ENCODE measurements at regions not wholly inside any gene's neighbourhood (a gene's known extent, or its start where the extent isn't known, plus 50 kb on each side); places are given as distances from the start of the nearest gene placed in this dataset.

DNA sequence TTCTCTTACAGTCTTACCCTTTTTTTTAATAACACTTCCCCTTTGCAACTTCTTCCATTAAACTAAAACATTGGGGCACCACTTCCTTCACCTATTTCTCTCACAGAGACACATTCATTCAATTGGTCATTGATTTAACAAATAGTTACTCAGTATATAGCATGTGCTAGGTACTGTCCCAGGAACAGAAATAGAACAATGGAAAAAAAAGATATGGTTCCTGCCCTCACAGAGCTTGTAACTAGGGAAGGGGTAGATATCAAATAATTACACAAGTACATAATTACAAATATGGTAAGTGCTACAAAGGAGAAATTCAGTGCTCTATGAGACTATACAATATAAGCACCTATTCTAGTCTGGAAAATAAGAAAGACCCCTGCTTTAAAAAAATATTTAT is 165.5 kb upstream of the RBBP8 start:
- TF ChIP-seq, protein P1, sequence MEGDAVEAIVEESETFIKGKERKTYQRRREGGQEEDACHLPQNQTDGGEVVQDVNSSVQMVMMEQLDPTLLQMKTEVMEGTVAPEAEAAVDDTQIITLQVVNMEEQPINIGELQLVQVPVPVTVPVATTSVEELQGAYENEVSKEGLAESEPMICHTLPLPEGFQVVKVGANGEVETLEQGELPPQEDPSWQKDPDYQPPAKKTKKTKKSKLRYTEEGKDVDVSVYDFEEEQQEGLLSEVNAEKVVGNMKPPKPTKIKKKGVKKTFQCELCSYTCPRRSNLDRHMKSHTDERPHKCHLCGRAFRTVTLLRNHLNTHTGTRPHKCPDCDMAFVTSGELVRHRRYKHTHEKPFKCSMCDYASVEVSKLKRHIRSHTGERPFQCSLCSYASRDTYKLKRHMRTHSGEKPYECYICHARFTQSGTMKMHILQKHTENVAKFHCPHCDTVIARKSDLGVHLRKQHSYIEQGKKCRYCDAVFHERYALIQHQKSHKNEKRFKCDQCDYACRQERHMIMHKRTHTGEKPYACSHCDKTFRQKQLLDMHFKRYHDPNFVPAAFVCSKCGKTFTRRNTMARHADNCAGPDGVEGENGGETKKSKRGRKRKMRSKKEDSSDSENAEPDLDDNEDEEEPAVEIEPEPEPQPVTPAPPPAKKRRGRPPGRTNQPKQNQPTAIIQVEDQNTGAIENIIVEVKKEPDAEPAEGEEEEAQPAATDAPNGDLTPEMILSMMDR (IDR thresholded peaks at IDR 0.05; ENCODE audit: extremely low read depth, missing control alignments), result no peak
- no peak for DNase-seq (ENCODE audit: low spot score)

DNA sequence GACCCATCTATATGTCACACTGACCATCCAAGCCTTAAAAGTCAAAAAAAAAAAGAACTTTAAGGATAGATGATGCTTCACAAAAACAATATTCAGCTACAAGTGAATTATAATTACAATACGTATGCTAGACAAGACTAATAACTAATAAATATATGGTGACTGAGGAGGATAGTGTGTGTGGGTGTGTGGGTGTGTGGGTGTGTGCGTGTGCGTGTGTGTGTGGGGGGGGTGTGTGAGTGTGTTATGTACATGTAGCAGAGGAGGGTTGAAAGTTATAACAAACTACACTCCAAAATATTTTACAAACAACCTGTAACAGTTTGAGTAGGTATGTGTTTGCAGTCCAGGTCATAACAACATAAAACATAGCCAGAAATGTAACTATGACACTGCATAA is 159.2 kb upstream of the RBBP8 start:
- no peak for DNase-seq (ENCODE audit: low spot score)
- TF ChIP-seq, protein P1 (IDR thresholded peaks at IDR 0.05; ENCODE audit: extremely low read depth, missing control alignments), result no peak

DNA sequence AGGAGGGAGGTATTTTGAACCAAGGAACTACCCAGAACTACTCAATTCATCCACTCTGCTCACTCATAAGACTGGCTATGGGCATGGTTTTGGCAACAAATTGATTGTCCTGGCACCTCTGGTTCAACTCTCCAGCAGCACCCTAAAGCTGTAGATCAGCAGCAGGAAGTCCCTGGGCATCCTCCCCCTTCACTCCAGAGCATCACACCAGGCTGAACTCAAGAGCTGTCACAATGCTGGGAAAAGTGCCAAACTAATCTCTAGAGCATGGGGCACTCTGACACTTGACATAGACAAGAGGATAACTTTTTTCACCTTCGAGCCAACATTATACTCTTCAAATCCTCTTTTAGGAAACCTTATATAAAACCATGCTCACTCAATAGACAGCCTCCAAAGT is 154.1 kb upstream of the RBBP8 start:
- TF ChIP-seq, protein P1 (IDR thresholded peaks at IDR 0.05; ENCODE audit: extremely low read depth, missing control alignments), result no peak
- DNase-seq (ENCODE audit: low spot score), result no peak

DNA sequence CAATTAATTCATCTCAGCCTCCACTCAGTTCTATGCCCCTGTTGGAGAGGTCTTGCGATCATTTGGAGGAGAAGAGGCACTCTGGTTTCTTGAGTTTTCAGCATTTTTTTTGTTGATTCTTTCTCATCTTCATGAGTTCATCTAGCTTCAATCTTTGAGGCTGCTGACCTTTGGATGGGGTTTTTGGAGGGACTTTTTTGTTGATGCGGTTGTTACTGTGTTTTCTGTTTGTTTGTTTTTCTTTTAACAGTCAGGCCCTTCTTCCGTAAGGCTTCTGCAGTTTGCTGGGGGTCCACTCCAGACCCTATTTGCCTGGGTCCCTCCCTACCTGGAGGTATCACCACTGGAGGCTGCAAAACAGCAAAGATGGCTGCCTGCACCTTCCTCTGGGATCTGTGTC is 149.9 kb upstream of the RBBP8 start:
- TF ChIP-seq, protein P1 (IDR thresholded peaks at IDR 0.05; ENCODE audit: extremely low read depth, missing control alignments), result no peak
- no peak for DNase-seq (ENCODE audit: low spot score)

DNA sequence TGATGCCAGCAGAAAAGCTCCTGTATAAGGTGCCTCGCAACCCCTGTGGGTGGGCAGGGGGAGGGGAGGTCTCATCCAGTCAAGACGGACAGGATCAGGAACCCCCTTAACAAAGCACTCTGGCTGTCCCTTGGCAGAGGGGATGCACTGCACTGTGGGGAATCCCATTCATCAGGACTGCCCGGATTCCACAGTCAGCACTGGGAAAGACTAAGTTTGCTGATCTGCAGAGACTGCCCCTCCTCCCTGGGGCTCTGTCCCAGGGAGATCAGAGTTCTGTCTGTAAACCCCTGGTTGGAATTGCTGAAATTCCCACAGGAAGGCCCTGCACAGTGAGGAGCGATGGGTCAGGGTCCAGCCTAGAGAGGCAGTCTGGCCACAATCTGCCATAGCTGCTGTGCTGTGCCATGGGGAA is 149.5 kb upstream of the RBBP8 start:
- TF ChIP-seq, protein P1 (IDR thresholded peaks at IDR 0.05; ENCODE audit: extremely low read depth, missing control alignments), result no peak
- DNase-seq (ENCODE audit: low spot score), result no peak

DNA sequence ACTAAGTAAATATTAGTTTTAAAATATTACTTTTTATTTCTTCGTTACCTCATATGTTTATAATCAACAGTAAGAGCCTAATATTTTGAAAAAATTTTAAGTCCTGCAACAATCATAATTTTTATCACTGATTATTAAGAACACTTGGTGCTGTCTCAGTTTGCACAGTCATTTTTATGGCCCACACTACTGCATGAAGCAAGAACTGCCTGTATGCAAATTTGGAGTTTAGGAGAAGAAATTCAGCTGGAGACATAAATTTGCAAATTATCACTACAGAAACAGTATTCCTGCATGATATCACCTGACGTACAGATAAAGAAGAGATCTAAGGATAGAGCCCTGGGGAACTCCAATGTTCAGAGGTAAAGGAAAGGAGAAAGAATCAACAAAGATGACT is 144.1 kb upstream of the RBBP8 start:
- TF ChIP-seq, protein P1 (IDR thresholded peaks at IDR 0.05; ENCODE audit: extremely low read depth, missing control alignments), result no peak
- no peak for DNase-seq (ENCODE audit: low spot score)

DNA sequence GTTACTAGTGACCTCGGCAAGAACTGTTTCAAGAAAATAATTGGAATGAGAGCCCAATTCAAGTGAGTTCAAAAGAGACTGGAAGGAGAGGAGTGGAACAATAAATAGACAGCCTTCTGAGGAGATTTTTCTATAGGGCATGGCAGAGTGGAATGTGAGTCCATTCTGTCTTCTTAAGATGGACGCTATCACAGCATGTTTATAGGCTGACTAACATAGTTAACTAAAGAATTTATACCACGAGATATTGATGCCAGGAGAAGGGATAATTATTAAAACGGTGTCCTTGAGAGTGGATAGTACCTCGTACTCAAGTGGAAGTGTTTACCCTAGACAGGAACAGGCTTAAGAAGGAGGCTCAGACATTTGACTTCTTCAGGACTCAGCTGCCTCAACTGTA is 143.5 kb upstream of the RBBP8 start:
- DNase-seq (ENCODE audit: low spot score), result no peak

More for the DNA sequence above, 143.5 kb upstream of the RBBP8 start:
- TF ChIP-seq, protein P1 (IDR thresholded peaks at IDR 0.05; ENCODE audit: extremely low read depth, missing control alignments), result no peak

Measured in GM20000 (cell line).